SK-N-SH treated with all-trans-retinoic acid at 6 μM for 48 hours (cell line): ENCODE measurements at regions not wholly inside any gene's neighbourhood (a gene's known extent, or its start where the extent isn't known, plus 50 kb on each side); places are given as distances from the start of the nearest gene placed in this dataset.

Experiments used
- ATAC-seq: fragments of 200-7000 bp; cut with Tn5 transposase; 3 replicates; pipeline ENCODE4 v1.9.1; 2020; ENCODE audit warnings: mild to moderate bottlenecking, moderate library complexity
- ARNTL ChIP-seq: fragments of 450-650 bp; formaldehyde crosslinking; IDR thresholded peaks from 2 replicates; pipeline ENCODE4 v1.5.0; 2020; ENCODE audit warnings: low read depth, mild to moderate bottlenecking, moderate library complexity, borderline replicate concordance
- BACH2 ChIP-seq: fragments of 250-450 bp; sonication (Bioruptor Pico); IDR thresholded peaks from 2 replicates; pipeline ENCODE4 v1.9.0; 2021; ENCODE audit warnings: mild to moderate bottlenecking, borderline replicate concordance
- CREB5 ChIP-seq: fragments of 250-450 bp; sonication (Bioruptor Pico); IDR thresholded peaks from 2 replicates; pipeline ENCODE4 v1.5.1; 2020; ENCODE audit warnings: low read depth, mild to moderate bottlenecking, moderate library complexity
- CSDC2 ChIP-seq: fragments of 250-450 bp; sonication (Bioruptor Pico); IDR thresholded peaks from 2 replicates; pipeline ENCODE4 v1.5.0; 2020; ENCODE audit warnings: mild to moderate bottlenecking, moderate library complexity
- ESRRG ChIP-seq: fragments of 250-450 bp; sonication (Bioruptor Pico); IDR thresholded peaks from 2 replicates; pipeline ENCODE4 v1.6.1; 2021; ENCODE audit warnings: mild to moderate bottlenecking
- GLIS3 ChIP-seq: fragments of 250-450 bp; sonication (Bioruptor Pico); IDR thresholded peaks from 2 replicates; pipeline ENCODE4 v1.5.0; 2020; ENCODE audit warnings: mild to moderate bottlenecking, moderate library complexity
- ISL1 ChIP-seq: fragments of 250-450 bp; sonication (Bioruptor Pico); IDR thresholded peaks from 2 replicates; pipeline ENCODE4 v2.1.2; 2022; ENCODE audit warnings: mild to moderate bottlenecking, moderate library complexity
- PATZ1 ChIP-seq: fragments of 250-450 bp; sonication (Bioruptor Pico); IDR thresholded peaks from 2 replicates; pipeline ENCODE4 v1.8.0; 2020; ENCODE audit warnings: mild to moderate bottlenecking, moderate library complexity, borderline replicate concordance
- PPARA ChIP-seq: fragments of 250-450 bp; sonication (Bioruptor Pico); IDR thresholded peaks from 2 replicates; pipeline ENCODE4 v1.5.0; 2020; ENCODE audit warnings: mild to moderate bottlenecking, borderline replicate concordance
- RARB ChIP-seq: fragments of 250-450 bp; sonication (Bioruptor Pico); IDR thresholded peaks from 2 replicates; pipeline ENCODE4 v1.8.0; 2021; ENCODE audit warnings: mild to moderate bottlenecking, moderate library complexity
- SNAI2 ChIP-seq: fragments of 250-450 bp; sonication (Bioruptor Pico); IDR thresholded peaks from 2 replicates; pipeline ENCODE4 v1.5.0; 2020; ENCODE audit warnings: mild to moderate bottlenecking, moderate library complexity
- TCF4 ChIP-seq: fragments of 250-450 bp; sonication (Bioruptor Pico); IDR thresholded peaks from 2 replicates; pipeline ENCODE4 v1.8.0; 2021; ENCODE audit warnings: mild to moderate bottlenecking, moderate library complexity, borderline replicate concordance
- TOX ChIP-seq: fragments of 250-450 bp; sonication (Bioruptor Pico); IDR thresholded peaks from 2 replicates; pipeline ENCODE4 v1.8.0; 2021; ENCODE audit warnings: mild to moderate bottlenecking, moderate library complexity, borderline replicate concordance
- TSHZ2 ChIP-seq: fragments of 250-450 bp; sonication (Bioruptor Pico); IDR thresholded peaks from 2 replicates; pipeline ENCODE4 v1.5.0; 2020; ENCODE audit warnings: mild to moderate bottlenecking, moderate library complexity
- ZC3H10 ChIP-seq: fragments of 250-450 bp; sonication (Bioruptor Pico); IDR thresholded peaks from 2 replicates; pipeline ENCODE4 v1.5.1; 2021; ENCODE audit warnings: mild to moderate bottlenecking, moderate library complexity
- ZFP3 ChIP-seq: fragments of 250-450 bp; sonication (Bioruptor Pico); IDR thresholded peaks from 2 replicates; pipeline ENCODE4 v1.5.0; 2020; ENCODE audit warnings: mild to moderate bottlenecking, moderate library complexity
- ZFP30 ChIP-seq: fragments of 450-650 bp; formaldehyde crosslinking; IDR thresholded peaks from 2 replicates; pipeline ENCODE4 v1.5.0; 2022; ENCODE audit warnings: mild to moderate bottlenecking, moderate library complexity
- ZNF565 ChIP-seq: fragments of 450-650 bp; formaldehyde crosslinking; conservative IDR thresholded peaks from 2 replicates; pipeline ENCODE4 v1.5.0; 2020; ENCODE audit warnings: low read depth, mild to moderate bottlenecking, moderate library complexity
- ZNF70 ChIP-seq: fragments of 450-650 bp; formaldehyde crosslinking; IDR thresholded peaks from 2 replicates; pipeline ENCODE4 v1.5.0; 2020; ENCODE audit warnings: mild to moderate bottlenecking, moderate library complexity
- TF ChIP-seq, protein P1 (sequence below): fragments of 250-450 bp; sonication (Bioruptor Pico); IDR thresholded peaks from 2 replicates; pipeline ENCODE4 v1.5.1; 2021; ENCODE audit warnings: mild to moderate bottlenecking, moderate library complexity
- TF ChIP-seq, protein P2 (sequence below): fragments of 250-450 bp; sonication (Bioruptor Pico); IDR thresholded peaks from 2 replicates; pipeline ENCODE4 v1.8.0; 2021; ENCODE audit warnings: low read depth, mild to moderate bottlenecking, moderate library complexity, borderline replicate concordance

DNA sequence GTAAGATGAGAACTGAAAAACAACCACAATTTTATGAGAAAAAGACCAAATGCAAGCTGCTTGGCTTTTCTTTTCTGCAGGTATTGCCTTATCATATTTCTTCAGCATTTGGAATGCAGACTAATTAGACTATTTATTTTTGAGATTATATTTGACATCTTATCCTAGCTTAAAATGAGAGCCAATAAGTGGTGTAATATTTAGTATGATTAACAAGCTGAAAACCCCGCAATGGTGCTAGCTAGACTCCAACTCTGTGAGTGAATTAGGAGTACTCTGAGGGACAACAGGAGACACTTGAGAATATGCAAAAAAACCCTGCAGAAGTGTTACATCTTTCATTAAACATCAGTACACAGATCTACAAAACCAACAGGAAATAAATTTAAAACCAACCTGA, 180.3 kb upstream of the MEOX2 start:
- no peak for ATAC-seq
- TF ChIP-seq ISL1 (CRISPR knock-in tag) (no peak), ZFP3 (no peak), TSHZ2 (no peak), GLIS3 (CRISPR knock-in tag) (no peak), ZNF565 (CRISPR knock-in tag) (no peak), BACH2 (no peak), PATZ1 (no peak), CSDC2 (CRISPR knock-in tag) (no peak), ZC3H10 (CRISPR knock-in tag) (no peak), RARB (no peak), SNAI2 (CRISPR knock-in tag) (no peak), ESRRG (CRISPR knock-in tag) (no peak), CREB5 (no peak), ZNF70 (CRISPR knock-in tag) (no peak)
- TF ChIP-seq, protein P1, sequence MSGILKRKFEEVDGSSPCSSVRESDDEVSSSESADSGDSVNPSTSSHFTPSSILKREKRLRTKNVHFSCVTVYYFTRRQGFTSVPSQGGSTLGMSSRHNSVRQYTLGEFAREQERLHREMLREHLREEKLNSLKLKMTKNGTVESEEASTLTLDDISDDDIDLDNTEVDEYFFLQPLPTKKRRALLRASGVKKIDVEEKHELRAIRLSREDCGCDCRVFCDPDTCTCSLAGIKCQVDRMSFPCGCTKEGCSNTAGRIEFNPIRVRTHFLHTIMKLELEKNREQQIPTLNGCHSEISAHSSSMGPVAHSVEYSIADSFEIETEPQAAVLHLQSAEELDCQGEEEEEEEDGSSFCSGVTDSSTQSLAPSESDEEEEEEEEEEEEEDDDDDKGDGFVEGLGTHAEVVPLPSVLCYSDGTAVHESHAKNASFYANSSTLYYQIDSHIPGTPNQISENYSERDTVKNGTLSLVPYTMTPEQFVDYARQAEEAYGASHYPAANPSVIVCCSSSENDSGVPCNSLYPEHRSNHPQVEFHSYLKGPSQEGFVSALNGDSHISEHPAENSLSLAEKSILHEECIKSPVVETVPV (CRISPR knock-in tag): no peak
- TF ChIP-seq, protein P2, sequence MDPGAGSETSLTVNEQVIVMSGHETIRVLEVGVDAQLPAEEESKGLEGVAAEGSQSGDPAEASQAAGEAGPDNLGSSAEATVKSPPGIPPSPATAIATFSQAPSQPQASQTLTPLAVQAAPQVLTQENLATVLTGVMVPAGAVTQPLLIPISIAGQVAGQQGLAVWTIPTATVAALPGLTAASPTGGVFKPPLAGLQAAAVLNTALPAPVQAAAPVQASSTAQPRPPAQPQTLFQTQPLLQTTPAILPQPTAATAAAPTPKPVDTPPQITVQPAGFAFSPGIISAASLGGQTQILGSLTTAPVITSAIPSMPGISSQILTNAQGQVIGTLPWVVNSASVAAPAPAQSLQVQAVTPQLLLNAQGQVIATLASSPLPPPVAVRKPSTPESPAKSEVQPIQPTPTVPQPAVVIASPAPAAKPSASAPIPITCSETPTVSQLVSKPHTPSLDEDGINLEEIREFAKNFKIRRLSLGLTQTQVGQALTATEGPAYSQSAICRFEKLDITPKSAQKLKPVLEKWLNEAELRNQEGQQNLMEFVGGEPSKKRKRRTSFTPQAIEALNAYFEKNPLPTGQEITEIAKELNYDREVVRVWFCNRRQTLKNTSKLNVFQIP (CRISPR knock-in tag): no peak
- TF ChIP-seq, all 23 proteins: peak for 0

GRCh38 chr7:15864626-15864991, 178.1 kb upstream of the MEOX2 start:
- TF ChIP-seq PATZ1 (no peak), ZC3H10 (CRISPR knock-in tag) (no peak), ZNF70 (CRISPR knock-in tag) (no peak), ZFP30 (CRISPR knock-in tag) (no peak), TOX (CRISPR knock-in tag) (no peak), GLIS3 (CRISPR knock-in tag) (no peak), ARNTL (no peak), BACH2 (no peak), PPARA (CRISPR knock-in tag) (no peak), ZNF565 (CRISPR knock-in tag) (no peak), ZFP3 (no peak), RARB (no peak), TCF4 (CRISPR knock-in tag) (no peak)
- TF ChIP-seq, protein P1 (CRISPR knock-in tag): no peak
- TF ChIP-seq, protein P2 (CRISPR knock-in tag): no peak
- no peak for ATAC-seq
